Neural progenitor cell (in vitro differentiated cells): ENCODE measurements at regions not wholly inside any gene's neighbourhood (a gene's known extent, or its start where the extent isn't known, plus 50 kb on each side); places are given as distances from the start of the nearest gene placed in this dataset.

Experiments
- EZH2 ChIP-seq: fragments of 200-600 bp; sonication (generic); IDR thresholded peaks from 2 replicates; pipeline ENCODE4 v1.6.1; 2017; ENCODE audit warnings: antibody characterized with exemption, mild to moderate bottlenecking, moderate library complexity
- TF ChIP-seq, protein P1 (sequence below): fragments of 200-600 bp; sonication (generic); IDR thresholded peaks from 2 replicates; pipeline ENCODE4 v1.5.1; 2017; ENCODE audit warnings: antibody characterized with exemption, mild to moderate bottlenecking

DNA sequence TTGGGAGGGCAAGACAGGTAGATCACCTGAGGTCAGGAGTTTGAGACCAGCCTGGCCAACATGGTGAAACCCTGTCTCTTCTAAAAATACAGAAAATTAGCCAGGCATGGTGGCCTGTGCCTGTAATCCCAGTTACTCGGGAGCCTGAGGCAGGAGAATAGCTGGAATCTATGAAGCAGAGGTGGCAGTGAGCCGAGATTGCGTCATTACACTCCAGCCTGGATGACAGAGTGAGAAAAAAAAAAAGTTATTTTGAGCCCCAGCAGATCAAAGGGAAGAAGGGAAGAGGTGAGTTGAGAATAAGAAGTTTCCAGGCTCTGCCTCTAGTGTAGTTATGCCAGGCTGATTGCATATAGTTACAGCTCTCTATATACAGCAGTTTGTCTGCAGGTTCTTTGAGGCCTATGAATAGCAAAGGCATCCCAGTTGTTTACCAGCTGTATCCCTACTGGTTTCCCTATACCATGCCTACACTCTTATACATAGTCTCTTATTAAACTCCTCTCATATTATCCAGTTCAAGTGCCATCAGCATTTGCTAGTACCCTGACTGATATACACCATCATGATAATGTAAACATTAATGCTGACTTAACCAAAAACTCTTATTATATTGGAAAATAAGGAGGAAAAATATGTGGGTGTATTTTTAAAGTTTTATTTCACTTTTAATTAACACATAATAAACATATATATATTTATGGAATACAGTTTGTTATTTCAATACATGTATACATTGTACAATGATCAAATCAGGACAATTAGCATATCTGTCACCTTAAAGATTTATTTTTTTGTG is 823.6 kb upstream of the ADGRB3 start:
- TF ChIP-seq, protein P1, sequence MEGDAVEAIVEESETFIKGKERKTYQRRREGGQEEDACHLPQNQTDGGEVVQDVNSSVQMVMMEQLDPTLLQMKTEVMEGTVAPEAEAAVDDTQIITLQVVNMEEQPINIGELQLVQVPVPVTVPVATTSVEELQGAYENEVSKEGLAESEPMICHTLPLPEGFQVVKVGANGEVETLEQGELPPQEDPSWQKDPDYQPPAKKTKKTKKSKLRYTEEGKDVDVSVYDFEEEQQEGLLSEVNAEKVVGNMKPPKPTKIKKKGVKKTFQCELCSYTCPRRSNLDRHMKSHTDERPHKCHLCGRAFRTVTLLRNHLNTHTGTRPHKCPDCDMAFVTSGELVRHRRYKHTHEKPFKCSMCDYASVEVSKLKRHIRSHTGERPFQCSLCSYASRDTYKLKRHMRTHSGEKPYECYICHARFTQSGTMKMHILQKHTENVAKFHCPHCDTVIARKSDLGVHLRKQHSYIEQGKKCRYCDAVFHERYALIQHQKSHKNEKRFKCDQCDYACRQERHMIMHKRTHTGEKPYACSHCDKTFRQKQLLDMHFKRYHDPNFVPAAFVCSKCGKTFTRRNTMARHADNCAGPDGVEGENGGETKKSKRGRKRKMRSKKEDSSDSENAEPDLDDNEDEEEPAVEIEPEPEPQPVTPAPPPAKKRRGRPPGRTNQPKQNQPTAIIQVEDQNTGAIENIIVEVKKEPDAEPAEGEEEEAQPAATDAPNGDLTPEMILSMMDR, result no peak
- TF ChIP-seq EZH2, result no peak
